ENCODE measurements at regions not wholly inside any gene's neighbourhood (a gene's known extent, or its start where the extent isn't known, plus 50 kb on each side); places are given as distances from the start of the nearest gene placed in this dataset.

DNA sequence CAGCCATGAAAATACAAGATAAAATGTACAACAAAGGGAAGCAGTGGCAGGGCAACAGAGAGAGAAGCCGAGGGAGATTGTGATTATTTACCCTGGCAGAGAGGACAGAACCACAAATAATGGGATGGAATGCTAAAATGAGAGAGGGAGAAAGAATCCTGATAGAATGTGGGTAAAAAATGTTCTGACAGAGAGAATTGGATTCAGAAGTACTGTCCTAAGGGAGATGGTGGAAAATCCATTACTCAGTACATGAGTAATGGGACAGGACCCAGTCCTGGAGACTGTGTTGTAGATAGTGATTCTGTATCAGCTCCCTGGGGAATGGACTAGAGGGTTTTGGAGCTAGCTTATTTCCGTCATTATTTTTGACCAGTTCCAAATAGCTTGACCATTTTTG is 831.5 kb downstream of the MAT2B start (continued):
- TF ChIP-seq, protein P1, sequence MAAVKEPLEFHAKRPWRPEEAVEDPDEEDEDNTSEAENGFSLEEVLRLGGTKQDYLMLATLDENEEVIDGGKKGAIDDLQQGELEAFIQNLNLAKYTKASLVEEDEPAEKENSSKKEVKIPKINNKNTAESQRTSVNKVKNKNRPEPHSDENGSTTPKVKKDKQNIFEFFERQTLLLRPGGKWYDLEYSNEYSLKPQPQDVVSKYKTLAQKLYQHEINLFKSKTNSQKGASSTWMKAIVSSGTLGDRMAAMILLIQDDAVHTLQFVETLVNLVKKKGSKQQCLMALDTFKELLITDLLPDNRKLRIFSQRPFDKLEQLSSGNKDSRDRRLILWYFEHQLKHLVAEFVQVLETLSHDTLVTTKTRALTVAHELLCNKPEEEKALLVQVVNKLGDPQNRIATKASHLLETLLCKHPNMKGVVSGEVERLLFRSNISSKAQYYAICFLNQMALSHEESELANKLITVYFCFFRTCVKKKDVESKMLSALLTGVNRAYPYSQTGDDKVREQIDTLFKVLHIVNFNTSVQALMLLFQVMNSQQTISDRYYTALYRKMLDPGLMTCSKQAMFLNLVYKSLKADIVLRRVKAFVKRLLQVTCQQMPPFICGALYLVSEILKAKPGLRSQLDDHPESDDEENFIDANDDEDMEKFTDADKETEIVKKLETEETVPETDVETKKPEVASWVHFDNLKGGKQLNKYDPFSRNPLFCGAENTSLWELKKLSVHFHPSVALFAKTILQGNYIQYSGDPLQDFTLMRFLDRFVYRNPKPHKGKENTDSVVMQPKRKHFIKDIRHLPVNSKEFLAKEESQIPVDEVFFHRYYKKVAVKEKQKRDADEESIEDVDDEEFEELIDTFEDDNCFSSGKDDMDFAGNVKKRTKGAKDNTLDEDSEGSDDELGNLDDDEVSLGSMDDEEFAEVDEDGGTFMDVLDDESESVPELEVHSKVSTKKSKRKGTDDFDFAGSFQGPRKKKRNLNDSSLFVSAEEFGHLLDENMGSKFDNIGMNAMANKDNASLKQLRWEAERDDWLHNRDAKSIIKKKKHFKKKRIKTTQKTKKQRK (IDR thresholded peaks at IDR 0.05; ENCODE audit: low read depth, low read length), result no peak
- TF ChIP-seq MXI1 (IDR thresholded peaks at IDR 0.05; ENCODE audit: low read depth, low read length) (no peak), TBL1XR1 (IDR thresholded peaks at IDR 0.05; ENCODE audit: low read depth, low read length) (no peak), NR2F1 (conservative IDR thresholded peaks at IDR 0.05) (no peak), CHD2 (IDR thresholded peaks at IDR 0.05; ENCODE audit: borderline replicate concordance, low read depth, low read length) (no peak), ZNF24 (IDR thresholded peaks at IDR 0.05) (no peak)
- TF ChIP-seq, protein P2, sequence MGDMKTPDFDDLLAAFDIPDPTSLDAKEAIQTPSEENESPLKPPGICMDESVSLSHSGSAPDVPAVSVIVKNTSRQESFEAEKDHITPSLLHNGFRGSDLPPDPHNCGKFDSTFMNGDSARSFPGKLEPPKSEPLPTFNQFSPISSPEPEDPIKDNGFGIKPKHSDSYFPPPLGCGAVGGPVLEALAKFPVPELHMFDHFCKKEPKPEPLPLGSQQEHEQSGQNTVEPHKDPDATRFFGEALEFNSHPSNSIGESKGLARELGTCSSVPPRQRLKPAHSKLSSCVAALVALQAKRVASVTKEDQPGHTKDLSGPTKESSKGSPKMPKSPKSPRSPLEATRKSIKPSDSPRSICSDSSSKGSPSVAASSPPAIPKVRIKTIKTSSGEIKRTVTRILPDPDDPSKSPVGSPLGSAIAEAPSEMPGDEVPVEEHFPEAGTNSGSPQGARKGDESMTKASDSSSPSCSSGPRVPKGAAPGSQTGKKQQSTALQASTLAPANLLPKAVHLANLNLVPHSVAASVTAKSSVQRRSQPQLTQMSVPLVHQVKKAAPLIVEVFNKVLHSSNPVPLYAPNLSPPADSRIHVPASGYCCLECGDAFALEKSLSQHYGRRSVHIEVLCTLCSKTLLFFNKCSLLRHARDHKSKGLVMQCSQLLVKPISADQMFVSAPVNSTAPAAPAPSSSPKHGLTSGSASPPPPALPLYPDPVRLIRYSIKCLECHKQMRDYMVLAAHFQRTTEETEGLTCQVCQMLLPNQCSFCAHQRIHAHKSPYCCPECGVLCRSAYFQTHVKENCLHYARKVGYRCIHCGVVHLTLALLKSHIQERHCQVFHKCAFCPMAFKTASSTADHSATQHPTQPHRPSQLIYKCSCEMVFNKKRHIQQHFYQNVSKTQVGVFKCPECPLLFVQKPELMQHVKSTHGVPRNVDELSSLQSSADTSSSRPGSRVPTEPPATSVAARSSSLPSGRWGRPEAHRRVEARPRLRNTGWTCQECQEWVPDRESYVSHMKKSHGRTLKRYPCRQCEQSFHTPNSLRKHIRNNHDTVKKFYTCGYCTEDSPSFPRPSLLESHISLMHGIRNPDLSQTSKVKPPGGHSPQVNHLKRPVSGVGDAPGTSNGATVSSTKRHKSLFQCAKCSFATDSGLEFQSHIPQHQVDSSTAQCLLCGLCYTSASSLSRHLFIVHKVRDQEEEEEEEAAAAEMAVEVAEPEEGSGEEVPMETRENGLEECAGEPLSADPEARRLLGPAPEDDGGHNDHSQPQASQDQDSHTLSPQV (IDR thresholded peaks at IDR 0.05), result no peak

Data from GM12878 (cell line).